ENCODE measurements at regions not wholly inside any gene's neighbourhood (a gene's known extent, or its start where the extent isn't known, plus 50 kb on each side); places are given as distances from the start of the nearest gene placed in this dataset.

DNA sequence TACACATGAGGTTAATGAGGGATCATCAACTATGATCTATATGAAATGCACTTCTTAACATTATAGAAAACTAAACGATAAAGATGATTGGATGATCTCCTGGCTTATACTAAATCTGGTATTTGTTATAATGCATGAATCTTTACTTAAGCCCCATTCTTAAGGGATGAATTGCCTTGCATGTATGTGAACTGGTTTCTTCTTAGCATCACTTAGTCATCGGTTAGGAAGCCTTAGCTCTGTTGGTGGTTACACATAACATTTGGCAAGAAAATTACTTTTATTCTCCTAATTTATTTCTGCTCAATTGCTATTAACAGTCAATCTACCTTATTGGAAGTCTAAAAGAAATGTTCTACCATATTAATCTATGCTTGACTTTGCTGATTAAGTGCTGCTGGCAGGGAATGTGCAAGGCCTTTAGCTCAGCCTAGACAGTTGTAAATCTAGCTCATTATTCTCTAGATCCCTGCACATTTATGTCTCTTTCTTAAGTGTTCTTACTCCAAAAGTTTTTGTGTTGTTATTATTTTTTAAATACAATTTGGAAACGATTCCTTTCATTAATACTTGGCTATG is 356.0 kb downstream of the ZPLD1 start:
- Histone ChIP-seq H3K4me1 (no peaks in the 10 kb centered on the region), H3K4me3 (no peak overlapping the region), H3K9me3 (no peaks in the 10 kb centered on the region), H3K27ac (no peak overlapping the region), H3K4me2 (no peak overlapping the region)
- WGBS (ENCODE audit: missing lambda C conversion rate), result 18% methylated on average over 3 of the region's 3 CpGs
- POLR2A ChIA-PET, result no interaction called here
- no peak for DNase-seq (ENCODE audit: low read depth in 1 of 2, low spot score in 1 of 2)
- TF ChIP-seq RFX5 (IDR thresholded peaks at IDR 0.05) (no peak), HDAC2 (IDR thresholded peaks at IDR 0.05) (no peak), POLR2AphosphoS2 (conservative IDR thresholded peaks at IDR 0.05; ENCODE audit: low read length) (no peak), ESRRA (IDR thresholded peaks at IDR 0.05; ENCODE audit: borderline replicate concordance, low read length) (no peak), NPAS2 (CRISPR knock-in tag; IDR thresholded peaks at IDR 0.05; ENCODE audit: borderline replicate concordance) (no peak), SMC3 (IDR thresholded peaks at IDR 0.05) (no peak), TP53 (CRISPR knock-in tag; IDR thresholded peaks at IDR 0.05) (no peak), CHD4 (IDR thresholded peaks at IDR 0.05; ENCODE audit: borderline replicate concordance) (no peak)
- TF ChIP-seq, protein P1, sequence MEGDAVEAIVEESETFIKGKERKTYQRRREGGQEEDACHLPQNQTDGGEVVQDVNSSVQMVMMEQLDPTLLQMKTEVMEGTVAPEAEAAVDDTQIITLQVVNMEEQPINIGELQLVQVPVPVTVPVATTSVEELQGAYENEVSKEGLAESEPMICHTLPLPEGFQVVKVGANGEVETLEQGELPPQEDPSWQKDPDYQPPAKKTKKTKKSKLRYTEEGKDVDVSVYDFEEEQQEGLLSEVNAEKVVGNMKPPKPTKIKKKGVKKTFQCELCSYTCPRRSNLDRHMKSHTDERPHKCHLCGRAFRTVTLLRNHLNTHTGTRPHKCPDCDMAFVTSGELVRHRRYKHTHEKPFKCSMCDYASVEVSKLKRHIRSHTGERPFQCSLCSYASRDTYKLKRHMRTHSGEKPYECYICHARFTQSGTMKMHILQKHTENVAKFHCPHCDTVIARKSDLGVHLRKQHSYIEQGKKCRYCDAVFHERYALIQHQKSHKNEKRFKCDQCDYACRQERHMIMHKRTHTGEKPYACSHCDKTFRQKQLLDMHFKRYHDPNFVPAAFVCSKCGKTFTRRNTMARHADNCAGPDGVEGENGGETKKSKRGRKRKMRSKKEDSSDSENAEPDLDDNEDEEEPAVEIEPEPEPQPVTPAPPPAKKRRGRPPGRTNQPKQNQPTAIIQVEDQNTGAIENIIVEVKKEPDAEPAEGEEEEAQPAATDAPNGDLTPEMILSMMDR (IDR thresholded peaks at IDR 0.05), result no peak
- TF ChIP-seq, protein P2, sequence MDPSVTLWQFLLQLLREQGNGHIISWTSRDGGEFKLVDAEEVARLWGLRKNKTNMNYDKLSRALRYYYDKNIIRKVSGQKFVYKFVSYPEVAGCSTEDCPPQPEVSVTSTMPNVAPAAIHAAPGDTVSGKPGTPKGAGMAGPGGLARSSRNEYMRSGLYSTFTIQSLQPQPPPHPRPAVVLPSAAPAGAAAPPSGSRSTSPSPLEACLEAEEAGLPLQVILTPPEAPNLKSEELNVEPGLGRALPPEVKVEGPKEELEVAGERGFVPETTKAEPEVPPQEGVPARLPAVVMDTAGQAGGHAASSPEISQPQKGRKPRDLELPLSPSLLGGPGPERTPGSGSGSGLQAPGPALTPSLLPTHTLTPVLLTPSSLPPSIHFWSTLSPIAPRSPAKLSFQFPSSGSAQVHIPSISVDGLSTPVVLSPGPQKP (IDR thresholded peaks at IDR 0.05; ENCODE audit: low read depth, low read length), result no peak
- TF ChIP-seq, protein P3, sequence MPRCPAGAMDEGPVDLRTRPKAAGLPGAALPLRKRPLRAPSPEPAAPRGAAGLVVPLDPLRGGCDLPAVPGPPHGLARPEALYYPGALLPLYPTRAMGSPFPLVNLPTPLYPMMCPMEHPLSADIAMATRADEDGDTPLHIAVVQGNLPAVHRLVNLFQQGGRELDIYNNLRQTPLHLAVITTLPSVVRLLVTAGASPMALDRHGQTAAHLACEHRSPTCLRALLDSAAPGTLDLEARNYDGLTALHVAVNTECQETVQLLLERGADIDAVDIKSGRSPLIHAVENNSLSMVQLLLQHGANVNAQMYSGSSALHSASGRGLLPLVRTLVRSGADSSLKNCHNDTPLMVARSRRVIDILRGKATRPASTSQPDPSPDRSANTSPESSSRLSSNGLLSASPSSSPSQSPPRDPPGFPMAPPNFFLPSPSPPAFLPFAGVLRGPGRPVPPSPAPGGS (IDR thresholded peaks at IDR 0.05), result no peak
- CTCF ChIA-PET, result interaction anchor here (0.9 kb wide), 1 partner anchor 194 kb away, joined by 3 read pairs; no protein-coding TSS in a partner anchor
- no peak for ATAC-seq
- FAIRE-seq, result no peak

DNA sequence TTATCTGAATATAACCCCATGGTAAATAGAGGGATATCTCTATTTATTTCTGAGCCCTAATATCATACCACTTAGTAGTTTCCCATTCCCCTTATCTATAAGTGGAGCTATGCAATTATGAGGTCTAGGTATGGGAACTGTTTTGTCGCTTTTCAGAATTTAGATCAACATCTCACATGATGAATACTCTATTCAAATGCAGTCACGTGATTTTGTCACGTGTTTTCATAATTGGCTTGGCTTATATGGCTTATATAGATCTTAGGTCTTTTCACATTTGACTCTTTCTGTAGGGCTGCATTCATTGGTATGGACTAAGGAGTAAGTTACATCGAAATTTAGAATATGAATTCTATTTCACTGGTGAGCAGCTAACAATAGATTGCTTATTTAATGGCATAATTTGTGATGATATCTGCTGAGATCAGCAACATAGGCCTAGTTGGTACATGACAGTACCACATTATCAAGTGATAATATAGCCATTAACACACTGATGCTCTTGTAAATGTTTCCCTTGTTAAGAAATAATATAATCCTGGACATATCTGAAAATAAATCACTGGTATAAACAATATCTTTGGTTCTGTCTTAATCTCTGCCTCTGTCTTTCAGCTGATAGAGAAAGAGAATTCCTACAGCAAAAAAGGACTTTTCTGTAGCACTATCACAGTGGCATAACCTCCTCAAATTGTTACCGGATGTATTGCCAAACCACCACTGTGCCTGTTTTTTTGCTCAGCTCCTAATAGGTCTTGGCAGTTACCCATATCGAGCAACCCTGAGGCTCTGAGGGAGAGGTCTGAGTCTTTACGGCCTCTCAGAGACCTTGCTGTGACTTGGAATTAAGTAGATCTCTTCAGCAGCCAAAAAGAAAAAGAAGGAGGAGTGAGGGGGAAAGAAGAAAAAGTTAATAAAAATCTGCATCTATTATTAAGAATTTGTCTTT is 357.1 kb downstream of the ZPLD1 start:
- POLR2A ChIA-PET, result no interaction called here
- no peak for DNase-seq (ENCODE audit: low read depth in 1 of 2, low spot score in 1 of 2)
- H3K4me2 ChIP-seq, result no peak overlapping the region
- no peak overlapping the region for H3K27ac ChIP-seq
- 22% methylated on average over 7 of the region's 7 CpGs for WGBS (ENCODE audit: missing lambda C conversion rate)
- no peak for ATAC-seq
- no peak overlapping the region for H3K4me3 ChIP-seq
- CTCF ChIA-PET, result interaction anchor here (0.9 kb wide), 1 partner anchor 195 kb away, joined by 3 read pairs; no protein-coding TSS in a partner anchor
- no peak for FAIRE-seq
- H3K9me3 ChIP-seq, result no peaks in the 10 kb centered on the region
- no peaks in the 10 kb centered on the region for H3K4me1 ChIP-seq
- TF ChIP-seq, protein P4, sequence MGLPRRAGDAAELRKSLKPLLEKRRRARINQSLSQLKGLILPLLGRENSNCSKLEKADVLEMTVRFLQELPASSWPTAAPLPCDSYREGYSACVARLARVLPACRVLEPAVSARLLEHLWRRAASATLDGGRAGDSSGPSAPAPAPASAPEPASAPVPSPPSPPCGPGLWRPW (IDR thresholded peaks at IDR 0.05), result no peak
- TF ChIP-seq MAFK (IDR thresholded peaks at IDR 0.05; ENCODE audit: partially characterized antibody), result peak; percentile 62
- TF ChIP-seq, protein P5, sequence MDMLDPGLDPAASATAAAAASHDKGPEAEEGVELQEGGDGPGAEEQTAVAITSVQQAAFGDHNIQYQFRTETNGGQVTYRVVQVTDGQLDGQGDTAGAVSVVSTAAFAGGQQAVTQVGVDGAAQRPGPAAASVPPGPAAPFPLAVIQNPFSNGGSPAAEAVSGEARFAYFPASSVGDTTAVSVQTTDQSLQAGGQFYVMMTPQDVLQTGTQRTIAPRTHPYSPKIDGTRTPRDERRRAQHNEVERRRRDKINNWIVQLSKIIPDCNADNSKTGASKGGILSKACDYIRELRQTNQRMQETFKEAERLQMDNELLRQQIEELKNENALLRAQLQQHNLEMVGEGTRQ (IDR thresholded peaks at IDR 0.05), result peak; percentile 66

DNA sequence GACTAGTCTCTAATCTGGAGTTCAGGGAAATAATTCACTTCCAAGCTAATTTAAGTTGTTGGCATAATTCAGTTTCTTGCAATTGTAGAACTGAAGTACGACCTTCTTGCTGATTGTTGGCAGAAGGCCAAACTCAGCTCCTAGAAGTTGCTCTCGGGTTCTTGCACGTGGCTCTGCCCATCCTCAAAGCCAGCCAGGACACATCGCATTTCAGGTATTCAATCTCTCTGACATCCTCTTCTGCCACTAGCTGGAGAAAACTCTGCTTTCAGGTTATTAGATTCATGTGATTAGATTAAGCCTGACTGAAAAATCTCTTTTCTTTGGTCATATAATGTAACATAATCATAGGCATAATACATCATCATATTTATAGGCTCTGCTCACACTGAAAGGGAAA is 362.0 kb downstream of the ZPLD1 start:
- no peak overlapping the region for H3K4me2 ChIP-seq
- ATAC-seq (no peak), FAIRE-seq (no peak), DNase-seq (ENCODE audit: low read depth in 1 of 2, low spot score in 1 of 2) (no peak)
- POLR2A ChIA-PET, result interaction anchor here (0.6 kb wide), 1 partner anchor 69 kb away, joined by 5 read pairs; no protein-coding TSS in a partner anchor
- no peak overlapping the region for H3K27ac ChIP-seq
- WGBS (ENCODE audit: missing lambda C conversion rate), result 26% methylated on average over 4 of the region's 4 CpGs
- CTCF ChIA-PET, result interaction anchor here (0.6 kb wide), 1 partner anchor 233 kb away, joined by 3 read pairs; no protein-coding TSS in a partner anchor
- H3K4me3 ChIP-seq, result no peak overlapping the region
- H3K4me1 ChIP-seq, result no peaks in the 10 kb centered on the region
- H3K9me3 ChIP-seq, result no peaks in the 10 kb centered on the region
- no peak for TF ChIP-seq ZNF302 (CRISPR knock-in tag; IDR thresholded peaks at IDR 0.05)
- TF ChIP-seq EHMT2 (IDR thresholded peaks at IDR 0.05; ENCODE audit: low read depth), result no peak
- no peak for TF ChIP-seq CHD4 (IDR thresholded peaks at IDR 0.05; ENCODE audit: borderline replicate concordance)
- TF ChIP-seq SMC3 (IDR thresholded peaks at IDR 0.05), result no peak
- no peak for TF ChIP-seq MAFK (IDR thresholded peaks at IDR 0.05; ENCODE audit: partially characterized antibody)
- TF ChIP-seq, protein P2 (IDR thresholded peaks at IDR 0.05; ENCODE audit: low read depth, low read length), result no peak
- TF ChIP-seq PHF8 (IDR thresholded peaks at IDR 0.05; ENCODE audit: borderline replicate concordance, low read depth), result no peak
- no peak for TF ChIP-seq HOXB5 (CRISPR knock-in tag; IDR thresholded peaks at IDR 0.05)
- TF ChIP-seq ZSCAN20 (CRISPR knock-in tag; IDR thresholded peaks at IDR 0.05), result no peak
- TF ChIP-seq RAD21 (conservative IDR thresholded peaks at IDR 0.05 in 1 of 2, IDR thresholded peaks at IDR 0.05 in 1 of 2), result no peak
- TF ChIP-seq RARB (CRISPR knock-in tag; IDR thresholded peaks at IDR 0.05), result no peak
- TF ChIP-seq, protein P6, sequence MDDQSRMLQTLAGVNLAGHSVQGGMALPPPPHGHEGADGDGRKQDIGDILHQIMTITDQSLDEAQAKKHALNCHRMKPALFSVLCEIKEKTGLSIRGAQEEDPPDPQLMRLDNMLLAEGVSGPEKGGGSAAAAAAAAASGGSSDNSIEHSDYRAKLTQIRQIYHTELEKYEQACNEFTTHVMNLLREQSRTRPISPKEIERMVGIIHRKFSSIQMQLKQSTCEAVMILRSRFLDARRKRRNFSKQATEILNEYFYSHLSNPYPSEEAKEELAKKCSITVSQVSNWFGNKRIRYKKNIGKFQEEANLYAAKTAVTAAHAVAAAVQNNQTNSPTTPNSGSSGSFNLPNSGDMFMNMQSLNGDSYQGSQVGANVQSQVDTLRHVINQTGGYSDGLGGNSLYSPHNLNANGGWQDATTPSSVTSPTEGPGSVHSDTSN (IDR thresholded peaks at IDR 0.05), result no peak

Data from A549 (cell line).